Body of pancreas (tissue), 4 donors: ENCODE measurements at regions not wholly inside any gene's neighbourhood (a gene's known extent, or its start where the extent isn't known, plus 50 kb on each side); places are given as distances from the start of the nearest gene placed in this dataset.
A peak's percentile ranks its signal among the peaks of the same experiment; 100 is the strongest.
"Not testable (repeated sequence)": the region's sequence is repeated elsewhere in the genome, so short reads cannot be mapped to it uniquely, and the experiment has no call there.

Experiments used
- ATAC-seq: fragments of 150-250 bp; one replicate; pipeline ENCODE4 v1.9.1; 2016
- DNase-seq, 4 donors: peaks; one replicate each; pipeline ENCODE4 v3.0.0-alpha.2; 2019
- H3K27ac ChIP-seq, 4 donors: fragments of 200-600 bp; sonication (generic); 1 replicate in 3 of 4; 2 replicates in 1 of 4; pipeline versions ENCODE4 v1.5.1 to v1.6.1; 2016 to 2019; ENCODE audit warnings: mild to moderate bottlenecking in 1 of 4, mixed read lengths in 1 of 4, moderate library complexity in 1 of 4
- H3K27me3 ChIP-seq, 2 donors: fragments of 200-600 bp; sonication (generic); one replicate each; pipeline ENCODE4 v1.6.0; 2016; ENCODE audit warnings: mild to moderate bottlenecking in 1 of 2
- H3K36me3 ChIP-seq, 2 donors: fragments of 200-600 bp; sonication (generic); replicated peaks in 1 of 2; 2 replicates each; pipeline ENCODE4 v1.5.1; 2016; ENCODE audit warnings: low read depth in 2 of 2; ENCODE audit not compliant: insufficient read depth in 1 of 2
- H3K4me1 ChIP-seq: fragments of 200-600 bp; sonication (generic); one replicate; pipeline ENCODE4 v1.6.0; 2016
- H3K4me3 ChIP-seq, 2 donors: fragments of 200-600 bp; sonication (generic); 1 replicate in 1 of 2; 2 replicates in 1 of 2; pipeline ENCODE4 v1.5.1; 2016 to 2019
- H3K9me3 ChIP-seq, 3 donors: fragments of 200-600 bp; sonication (generic); 1 replicate in 2 of 3; 2 replicates in 1 of 3; pipeline ENCODE4 v1.5.1; 2016
- POLR2A ChIP-seq, 3 donors: fragments of 450-650 bp; IDR thresholded peaks; one replicate each; pipeline ENCODE4 v1.6.1; 2016; ENCODE audit warnings: antibody characterized with exemption in 3 of 3, mild to moderate bottlenecking in 2 of 3
- WGBS, 2 donors: methylation state at CpG; one replicate each; pipeline ENCODE4 v1.1.5; 2017; 5-methylcytosine and 5-hydroxymethylcytosine counted together
- intact Hi-C: fragments of 100-400 bp; cut with DNase I; formaldehyde crosslinking; loops from one replicate; pipeline ENCODE4 v1.15.1; 2023
- TF ChIP-seq, protein P1 (sequence below), 7 experiments: fragments of 450-650 bp in 4 of 7; fragments of 200-600 bp in 3 of 7; sonication (generic) in 3 of 7; IDR thresholded peaks; one replicate each; pipeline ENCODE4 v1.5.1; 2016 to 2019; ENCODE audit warnings: antibody characterized with exemption in 7 of 7

- 78 to 84% methylated on average over 6 to 9 of the region's 9 CpGs for WGBS, 2 donors
- H3K36me3 ChIP-seq, result no peaks in the 10 kb centered on the region
- no peaks in the 10 kb centered on the region for H3K9me3 ChIP-seq
- no peak for TF ChIP-seq POLR2A (IDR thresholded peaks at IDR 0.05)
- TF ChIP-seq, protein P1, sequence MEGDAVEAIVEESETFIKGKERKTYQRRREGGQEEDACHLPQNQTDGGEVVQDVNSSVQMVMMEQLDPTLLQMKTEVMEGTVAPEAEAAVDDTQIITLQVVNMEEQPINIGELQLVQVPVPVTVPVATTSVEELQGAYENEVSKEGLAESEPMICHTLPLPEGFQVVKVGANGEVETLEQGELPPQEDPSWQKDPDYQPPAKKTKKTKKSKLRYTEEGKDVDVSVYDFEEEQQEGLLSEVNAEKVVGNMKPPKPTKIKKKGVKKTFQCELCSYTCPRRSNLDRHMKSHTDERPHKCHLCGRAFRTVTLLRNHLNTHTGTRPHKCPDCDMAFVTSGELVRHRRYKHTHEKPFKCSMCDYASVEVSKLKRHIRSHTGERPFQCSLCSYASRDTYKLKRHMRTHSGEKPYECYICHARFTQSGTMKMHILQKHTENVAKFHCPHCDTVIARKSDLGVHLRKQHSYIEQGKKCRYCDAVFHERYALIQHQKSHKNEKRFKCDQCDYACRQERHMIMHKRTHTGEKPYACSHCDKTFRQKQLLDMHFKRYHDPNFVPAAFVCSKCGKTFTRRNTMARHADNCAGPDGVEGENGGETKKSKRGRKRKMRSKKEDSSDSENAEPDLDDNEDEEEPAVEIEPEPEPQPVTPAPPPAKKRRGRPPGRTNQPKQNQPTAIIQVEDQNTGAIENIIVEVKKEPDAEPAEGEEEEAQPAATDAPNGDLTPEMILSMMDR (IDR thresholded peaks at IDR 0.05), result no peak
- DNase-seq (no peak), ATAC-seq (no peak)
- H3K4me1 ChIP-seq, result no peaks in the 10 kb centered on the region
- H3K27me3 ChIP-seq, result no peaks in the 10 kb centered on the region
- H3K27ac ChIP-seq, result no peak overlapping the region
- intact Hi-C loops, result no loop called here
- no peak overlapping the region for H3K4me3 ChIP-seq
Measured at GRCh38 chr5:1732238-1732941, 67.2 kb downstream of the MRPL36 start.

DNA sequence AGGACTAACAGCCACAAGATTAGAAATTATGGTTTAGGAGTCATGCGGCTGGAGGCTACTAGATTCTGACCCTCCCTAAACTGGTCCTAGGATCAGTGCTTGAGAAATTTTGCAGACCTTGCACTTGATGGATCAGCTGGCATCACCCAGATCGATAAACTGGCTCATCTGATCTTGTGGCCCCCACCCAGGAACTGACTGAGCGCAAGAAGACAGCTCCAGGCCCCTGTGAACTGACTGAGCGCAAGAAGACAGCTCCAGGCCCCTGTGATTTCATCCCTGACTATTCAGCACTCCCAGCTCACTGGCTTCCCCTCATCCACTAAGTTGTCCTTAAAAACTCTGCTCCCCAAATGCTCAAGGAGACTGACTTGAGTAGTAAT lies 67.8 kb downstream of the MRPL36 start:
- H3K36me3 ChIP-seq, H3K9me3 ChIP-seq, H3K27me3 ChIP-seq, DNase-seq, H3K4me3 ChIP-seq, intact Hi-C loops, H3K4me1 ChIP-seq, H3K27ac ChIP-seq, ATAC-seq: not testable (repeated sequence)
- WGBS, 2 donors, result 76 to 91% methylated on average over 3 to 4 of the region's 4 CpGs

GRCh38 chr5:1731091-1731639 lies 68.5 kb downstream of the MRPL36 start:
- H3K4me1 ChIP-seq, result no peaks in the 10 kb centered on the region
- intact Hi-C loops, result no loop called here
- ATAC-seq (no peak), DNase-seq (peak in 1 of 4 donors; percentile 4)
- no peak overlapping the region for H3K27ac ChIP-seq
- TF ChIP-seq, protein P1 (IDR thresholded peaks at IDR 0.05), result no peak
- TF ChIP-seq POLR2A (IDR thresholded peaks at IDR 0.05), result no peak
- 61 to 72% methylated on average over 6 to 11 of the region's 11 CpGs for WGBS, 2 donors
- H3K4me3 ChIP-seq, result no peak overlapping the region
- H3K27me3 ChIP-seq, result no peaks in the 10 kb centered on the region
- no peaks in the 10 kb centered on the region for H3K36me3 ChIP-seq
- no peaks in the 10 kb centered on the region for H3K9me3 ChIP-seq

- intact Hi-C loops, result no loop called here
- no peaks in the 10 kb centered on the region for H3K9me3 ChIP-seq
- ATAC-seq (no peak), DNase-seq (no peak)
- H3K27ac ChIP-seq, result no peak overlapping the region
- no peak overlapping the region for H3K4me3 ChIP-seq
- WGBS, 2 donors, result 38 to 50% methylated on average over 7 of the region's 7 CpGs
- no peaks in the 10 kb centered on the region for H3K4me1 ChIP-seq
- no peaks in the 10 kb centered on the region for H3K27me3 ChIP-seq
- TF ChIP-seq, protein P1 (IDR thresholded peaks at IDR 0.05), result no peak
- no peak for TF ChIP-seq POLR2A (IDR thresholded peaks at IDR 0.05)
- no peaks in the 10 kb centered on the region for H3K36me3 ChIP-seq
Measured at GRCh38 chr5:1730487-1730847, 69.2 kb downstream of the MRPL36 start.

DNA sequence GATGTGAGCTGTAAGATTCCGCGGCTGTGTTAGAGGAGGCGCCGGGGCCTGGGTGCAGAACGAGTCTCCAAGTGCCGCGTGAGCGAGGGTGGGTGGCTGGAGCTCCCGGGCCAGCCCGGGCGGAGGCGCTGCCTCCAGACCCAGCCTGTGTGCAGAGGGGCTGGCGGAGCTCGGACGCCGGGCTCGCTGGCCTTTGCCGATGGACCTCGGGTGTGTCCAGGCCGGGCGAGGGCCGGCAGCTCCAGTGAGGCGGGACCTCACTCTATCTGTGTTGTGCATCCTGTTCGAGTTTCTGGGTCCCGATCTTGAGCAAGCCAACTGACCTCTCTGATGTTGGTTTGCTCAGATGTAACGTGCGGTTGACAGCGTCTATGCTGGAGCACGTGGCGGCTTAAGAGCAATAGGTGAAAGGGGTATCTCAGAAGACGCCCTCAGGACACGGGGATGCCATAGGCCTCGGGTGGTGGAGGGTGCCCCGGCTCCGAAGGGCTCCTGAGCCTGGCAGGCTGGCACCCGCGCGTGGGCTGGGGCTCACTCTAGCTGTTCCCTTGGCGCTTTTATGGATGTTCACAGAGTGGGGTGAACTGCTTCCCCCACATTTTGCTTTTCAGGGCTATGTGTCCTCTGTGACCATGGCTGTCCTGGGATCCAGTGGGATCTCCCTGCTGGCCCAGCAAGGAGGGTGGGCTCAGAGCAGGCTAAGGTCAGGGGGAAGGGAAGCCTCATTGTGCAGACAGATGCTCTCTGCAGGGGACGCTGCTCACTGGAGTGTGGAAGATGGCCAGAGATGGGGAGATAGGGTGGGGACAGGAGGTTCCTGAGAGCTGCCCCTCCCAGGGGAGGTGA lies 69.8 kb downstream of the MRPL36 start:
- no peaks in the 10 kb centered on the region for H3K4me1 ChIP-seq
- DNase-seq (peak in 1 of 4 donors; percentile 8), ATAC-seq (no peak)
- H3K4me3 ChIP-seq, result no peak overlapping the region
- no peaks in the 10 kb centered on the region for H3K36me3 ChIP-seq
- H3K9me3 ChIP-seq, result no peaks in the 10 kb centered on the region
- 73 to 81% methylated on average over 19 to 40 of the region's 40 CpGs for WGBS, 2 donors
- intact Hi-C loops, result no loop called here
- H3K27ac ChIP-seq, result no peak overlapping the region
- TF ChIP-seq, protein P1 (IDR thresholded peaks at IDR 0.05), result no peak
- no peak for TF ChIP-seq POLR2A (IDR thresholded peaks at IDR 0.05)
- H3K27me3 ChIP-seq, result no peaks in the 10 kb centered on the region
